Smooth muscle cell (in vitro differentiated cells): ENCODE measurements at regions not wholly inside any gene's neighbourhood (a gene's known extent, or its start where the extent isn't known, plus 50 kb on each side); places are given as distances from the start of the nearest gene placed in this dataset.

Experiments used
- DNase-seq: peaks from one replicate; lab custom pipeline; 2025; ENCODE audit not compliant: unreplicated experiment; lab: John Stamatoyannopoulos, UW
- H2AFZ ChIP-seq: fragments of 200-600 bp; sonication (generic); 2 replicates; pipeline ENCODE4 v1.6.0; 2016; ENCODE audit warnings: antibody characterized with exemption, low read depth, mild to moderate bottlenecking
- H3F3A ChIP-seq: fragments of 200-600 bp; sonication (generic); 2 replicates; pipeline ENCODE4 v1.6.0; 2017; ENCODE audit warnings: antibody characterized with exemption, low read depth
- H3K27ac ChIP-seq: fragments of 200-600 bp; sonication (generic); 2 replicates; pipeline ENCODE4 v1.5.1; 2016; ENCODE audit warnings: low read depth, mild to moderate bottlenecking
- H3K27me3 ChIP-seq: fragments of 200-600 bp; sonication (generic); 2 replicates; pipeline ENCODE4 v1.6.1; 2016; ENCODE audit warnings: low read depth, mild to moderate bottlenecking
- H3K36me3 ChIP-seq: fragments of 200-600 bp; sonication (generic); 2 replicates; pipeline ENCODE4 v1.5.1; 2016; ENCODE audit warnings: low read depth
- H3K4me1 ChIP-seq: fragments of 200-600 bp; sonication (generic); 2 replicates; pipeline ENCODE4 v1.5.1; 2016; ENCODE audit warnings: low read depth
- H3K4me2 ChIP-seq: fragments of 200-600 bp; sonication (generic); 2 replicates; pipeline ENCODE4 v1.6.0; 2016; ENCODE audit warnings: mild to moderate bottlenecking
- H3K4me3 ChIP-seq: fragments of 200-600 bp; sonication (generic); 2 replicates; pipeline ENCODE4 v1.5.1; 2016; ENCODE audit warnings: mild to moderate bottlenecking
- H3K79me2 ChIP-seq: fragments of 200-600 bp; sonication (generic); 2 replicates; pipeline ENCODE4 v1.6.0; 2016; ENCODE audit warnings: low read depth, mild to moderate bottlenecking
- H3K9ac ChIP-seq: fragments of 200-600 bp; sonication (generic); 2 replicates; pipeline ENCODE4 v1.6.0; 2016; ENCODE audit warnings: low read depth
- H3K9me3 ChIP-seq: fragments of 200-600 bp; sonication (generic); replicated peaks from 2 replicates; pipeline ENCODE4 v1.5.1; 2016; ENCODE audit warnings: low read depth
- H4K20me1 ChIP-seq: fragments of 200-600 bp; sonication (generic); 2 replicates; pipeline ENCODE4 v1.6.0; 2016; ENCODE audit warnings: low read depth
- WGBS: methylation state at CpG from one replicate; pipeline ENCODE4 v1.1.7; 2016; ENCODE audit warnings: low lambda C conversion rate; 5-methylcytosine and 5-hydroxymethylcytosine counted together
- TF ChIP-seq, protein P1 (sequence below): fragments of 200-600 bp; sonication (generic); IDR thresholded peaks from 2 replicates; pipeline ENCODE4 v1.5.1; 2017; ENCODE audit warnings: borderline replicate concordance, mild to moderate bottlenecking, antibody characterized with exemption; ENCODE audit not compliant: insufficient read depth, poor library complexity, severe bottlenecking

- Histone ChIP-seq H3K36me3 (no peaks in the 10 kb centered on the region), H3K4me1 (no peaks in the 10 kb centered on the region), H3K27ac (no peak overlapping the region), H4K20me1 (no peaks in the 10 kb centered on the region), H3K9me3 (no peaks in the 10 kb centered on the region), H2AFZ (no peak overlapping the region), H3F3A (no peaks in the 10 kb centered on the region), H3K4me3 (no peak overlapping the region), H3K79me2 (no peaks in the 10 kb centered on the region), H3K9ac (no peak overlapping the region), H3K27me3 (no peaks in the 10 kb centered on the region), H3K4me2 (no peak overlapping the region)
- WGBS: 74% methylated on average over 1 of the region's 1 CpG
- DNase-seq: no peak
- TF ChIP-seq, protein P1, sequence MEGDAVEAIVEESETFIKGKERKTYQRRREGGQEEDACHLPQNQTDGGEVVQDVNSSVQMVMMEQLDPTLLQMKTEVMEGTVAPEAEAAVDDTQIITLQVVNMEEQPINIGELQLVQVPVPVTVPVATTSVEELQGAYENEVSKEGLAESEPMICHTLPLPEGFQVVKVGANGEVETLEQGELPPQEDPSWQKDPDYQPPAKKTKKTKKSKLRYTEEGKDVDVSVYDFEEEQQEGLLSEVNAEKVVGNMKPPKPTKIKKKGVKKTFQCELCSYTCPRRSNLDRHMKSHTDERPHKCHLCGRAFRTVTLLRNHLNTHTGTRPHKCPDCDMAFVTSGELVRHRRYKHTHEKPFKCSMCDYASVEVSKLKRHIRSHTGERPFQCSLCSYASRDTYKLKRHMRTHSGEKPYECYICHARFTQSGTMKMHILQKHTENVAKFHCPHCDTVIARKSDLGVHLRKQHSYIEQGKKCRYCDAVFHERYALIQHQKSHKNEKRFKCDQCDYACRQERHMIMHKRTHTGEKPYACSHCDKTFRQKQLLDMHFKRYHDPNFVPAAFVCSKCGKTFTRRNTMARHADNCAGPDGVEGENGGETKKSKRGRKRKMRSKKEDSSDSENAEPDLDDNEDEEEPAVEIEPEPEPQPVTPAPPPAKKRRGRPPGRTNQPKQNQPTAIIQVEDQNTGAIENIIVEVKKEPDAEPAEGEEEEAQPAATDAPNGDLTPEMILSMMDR: no peak
These were observed 694.7 kb downstream of the ZNF385D start for GRCh38 chr3:21056293-21056692.

DNA sequence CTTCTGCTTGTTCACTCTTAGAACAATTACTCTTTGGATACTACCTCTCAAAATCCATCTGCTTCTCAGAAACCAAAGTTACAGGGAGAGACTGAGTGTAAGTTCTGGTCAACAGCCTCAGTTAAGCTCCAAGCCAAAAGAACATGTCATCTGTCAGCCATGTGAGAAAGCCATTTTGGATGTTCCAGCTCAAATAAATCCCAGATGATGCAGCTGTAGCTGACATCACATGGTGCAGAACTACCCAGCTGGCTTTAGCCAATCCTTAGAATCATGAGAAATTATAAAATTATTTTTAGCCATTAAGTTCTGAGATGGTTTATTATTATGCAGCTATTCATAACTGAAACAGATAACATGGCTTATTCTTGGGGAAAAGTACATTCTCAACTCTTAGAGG, 696.0 kb downstream of the ZNF385D start:
- Histone ChIP-seq H3K27me3 (no peaks in the 10 kb centered on the region), H2AFZ (no peak overlapping the region), H4K20me1 (no peaks in the 10 kb centered on the region), H3K9me3 (no peaks in the 10 kb centered on the region), H3K4me1 (no peaks in the 10 kb centered on the region), H3K27ac (no peak overlapping the region), H3K36me3 (no peaks in the 10 kb centered on the region), H3F3A (no peaks in the 10 kb centered on the region), H3K4me2 (no peak overlapping the region), H3K79me2 (no peaks in the 10 kb centered on the region), H3K9ac (no peak overlapping the region), H3K4me3 (no peak overlapping the region)
- TF ChIP-seq, protein P1: no peak
- no peak for DNase-seq

- Histone ChIP-seq H3K36me3 (no peaks in the 10 kb centered on the region), H3K4me1 (no peaks in the 10 kb centered on the region), H3K4me3 (no peak overlapping the region), H3F3A (no peaks in the 10 kb centered on the region), H3K4me2 (no peak overlapping the region), H3K27ac (no peak overlapping the region), H4K20me1 (no peaks in the 10 kb centered on the region), H3K9me3 (no peaks in the 10 kb centered on the region), H2AFZ (no peak overlapping the region), H3K27me3 (no peaks in the 10 kb centered on the region), H3K79me2 (no peaks in the 10 kb centered on the region), H3K9ac (no peak overlapping the region)
- no peak for DNase-seq
- TF ChIP-seq, protein P1: no peak
- 75% methylated on average over 3 of the region's 3 CpGs for WGBS
These were observed 696.9 kb downstream of the ZNF385D start for GRCh38 chr3:21054064-21054463.

GRCh38 chr3:21049334-21050062, 701.5 kb downstream of the ZNF385D start:
- no peaks in the 10 kb centered on the region for H3K4me1 ChIP-seq
- H3K4me2 ChIP-seq: no peak overlapping the region
- H4K20me1 ChIP-seq: no peaks in the 10 kb centered on the region
- H3K36me3 ChIP-seq: no peaks in the 10 kb centered on the region
- H3K79me2 ChIP-seq: no peaks in the 10 kb centered on the region
- 93% methylated on average over 7 of the region's 7 CpGs for WGBS
- no peaks in the 10 kb centered on the region for H3K27me3 ChIP-seq
- H3K9me3 ChIP-seq: no peaks in the 10 kb centered on the region
- H3K9ac ChIP-seq: no peak overlapping the region
- no peaks in the 10 kb centered on the region for H3F3A ChIP-seq
- no peak overlapping the region for H2AFZ ChIP-seq
- TF ChIP-seq, protein P1: no peak
- DNase-seq: no peak
- H3K4me3 ChIP-seq: no peak overlapping the region
- H3K27ac ChIP-seq: no peak overlapping the region
